Right lobe of liver (tissue), 6 donors: ENCODE measurements at regions not wholly inside any gene's neighbourhood (a gene's known extent, or its start where the extent isn't known, plus 50 kb on each side); places are given as distances from the start of the nearest gene placed in this dataset.

Source experiments
- ATAC-seq, 4 donors: fragments of 200-7000 bp; cut with Tn5 transposase; one replicate each; pipeline ENCODE4 v1.9.1; 2020; ENCODE audit warnings: mild to moderate bottlenecking in 4 of 4, moderate library complexity in 4 of 4
- DNase-seq, 3 donors: peaks; one replicate each; pipeline ENCODE4 v3.0.0-alpha.2; 2020
- H3K27ac ChIP-seq, 3 donors: fragments of 200-600 bp; one replicate each; pipeline ENCODE4 v1.8.0; 2022
- H3K27me3 ChIP-seq, 2 donors: fragments of 200-600 bp; one replicate each; pipeline ENCODE4 v1.8.0; 2022
- H3K36me3 ChIP-seq, 4 donors: fragments of 200-600 bp; sonication (generic) in 1 of 4; one replicate each; pipeline versions ENCODE4 v1.5.1 to v1.8.0; 2017 to 2022; ENCODE audit warnings: control low read depth in 1 of 4
- H3K4me1 ChIP-seq, 4 donors: fragments of 200-600 bp; sonication (generic) in 1 of 4; one replicate each; pipeline versions ENCODE4 v1.5.1 to v1.8.0; 2017 to 2022; ENCODE audit warnings: control low read depth in 1 of 4
- H3K4me3 ChIP-seq, 3 donors: fragments of 200-600 bp; one replicate each; pipeline ENCODE4 v1.8.0; 2022
- H3K9me3 ChIP-seq, 4 donors: fragments of 200-600 bp; sonication (generic) in 1 of 4; one replicate each; pipeline versions ENCODE4 v1.5.1 to v1.8.0; 2017 to 2022; ENCODE audit warnings: control low read depth in 1 of 4
- CTCF ChIP-seq, 4 donors: fragments of 200-600 bp in 3 of 4; fragments of 450-650 bp in 1 of 4; IDR thresholded peaks; one replicate each; pipeline versions ENCODE4 v1.5.1 to v1.8.0; 2016 to 2022; ENCODE audit warnings: antibody characterized with exemption in 4 of 4, mild to moderate bottlenecking in 2 of 4
- POLR2A ChIP-seq: fragments of 450-650 bp; IDR thresholded peaks from one replicate; pipeline ENCODE4 v1.6.1; 2017; ENCODE audit warnings: antibody characterized with exemption, mild to moderate bottlenecking
- WGBS: methylation state at CpG from one replicate; pipeline ENCODE4 v1.1.6; 2018; ENCODE audit warnings: low coverage, low lambda C conversion rate; ENCODE audit not compliant: insufficient coverage; ENCODE audit errors: missing lambda C conversion rate; 5-methylcytosine and 5-hydroxymethylcytosine counted together
- intact Hi-C, 2 donors: fragments of 100-400 bp; cut with DNase I; formaldehyde crosslinking; loops; one replicate each; pipeline versions ENCODE4 v1.11.2 to v1.14.1; 2022
- donor health status: DM: no; HTN: yes; CAD: no.
- donor health status: DM: no; HTN: no; CAD: no.
- donor health status: DM: no; HTN: no; CAD: no.
- donor health status: DM: no; HTN: yes; CAD: no.
- donor health status: DM: no; HTN: yes; CAD: no.

GRCh38 chr16:17759451-17760390 lies 289.0 kb upstream of the XYLT1 start:
- no peak for TF ChIP-seq CTCF (IDR thresholded peaks at IDR 0.05)
- no peak for TF ChIP-seq POLR2A

GRCh38 chr16:17757808-17758207 lies 287.0 kb upstream of the XYLT1 start:
- TF ChIP-seq CTCF (IDR thresholded peaks at IDR 0.05) (no peak), POLR2A (no peak)
- WGBS = 39% methylated on average over 2 of the region's 4 CpGs
- Histone ChIP-seq H3K36me3 (no peaks in the 10 kb centered on the region), H3K27ac (no peak overlapping the region), H3K4me1 (no peaks in the 10 kb centered on the region), H3K9me3 (no peaks in the 10 kb centered on the region), H3K27me3 (no peaks in the 10 kb centered on the region), H3K4me3 (no peak overlapping the region)
- no peak for DNase-seq
- intact Hi-C loops = no loop called here
- no peak for ATAC-seq

More at GRCh38 chr16:17759451-17760390, 289.0 kb upstream of the XYLT1 start:
- Histone ChIP-seq H3K36me3 (no peaks in the 10 kb centered on the region), H3K4me1 (no peaks in the 10 kb centered on the region), H3K27ac (no peak overlapping the region), H3K9me3 (no peaks in the 10 kb centered on the region), H3K27me3 (no peaks in the 10 kb centered on the region), H3K4me3 (no peak overlapping the region)
- ATAC-seq = no peak
- no peak for DNase-seq
- 65% methylated on average over 8 of the region's 9 CpGs for WGBS
- intact Hi-C loops = no loop called here

- no peak overlapping the region for H3K27ac ChIP-seq
- no peak overlapping the region for H3K4me3 ChIP-seq
- TF ChIP-seq CTCF (IDR thresholded peaks at IDR 0.05) (no peak), POLR2A (no peak)
- 33% methylated on average over 1 of the region's 1 CpG for WGBS
- H3K9me3 ChIP-seq = no peaks in the 10 kb centered on the region
- no peaks in the 10 kb centered on the region for H3K4me1 ChIP-seq
- no peak for DNase-seq
- H3K36me3 ChIP-seq = no peaks in the 10 kb centered on the region
- no peaks in the 10 kb centered on the region for H3K27me3 ChIP-seq
- no peak for ATAC-seq
- intact Hi-C loops = no loop called here
These were observed 284.4 kb upstream of the XYLT1 start for GRCh38 chr16:17755158-17755557.

- no peaks in the 10 kb centered on the region for H3K36me3 ChIP-seq
- ATAC-seq (no peak), DNase-seq (no peak)
- TF ChIP-seq CTCF (IDR thresholded peaks at IDR 0.05) = no peak
- no peak for TF ChIP-seq POLR2A
- intact Hi-C loops = no loop called here
- no peak overlapping the region for H3K4me3 ChIP-seq
- no peaks in the 10 kb centered on the region for H3K4me1 ChIP-seq
- 63% methylated on average over 5 of the region's 6 CpGs for WGBS
- no peaks in the 10 kb centered on the region for H3K9me3 ChIP-seq
- no peak overlapping the region for H3K27ac ChIP-seq
- no peaks in the 10 kb centered on the region for H3K27me3 ChIP-seq
These were observed 282.7 kb upstream of the XYLT1 start for GRCh38 chr16:17753434-17753833.
